Right atrium auricular region (tissue), 2 donors: ENCODE measurements at regions not wholly inside any gene's neighbourhood (a gene's known extent, or its start where the extent isn't known, plus 50 kb on each side); places are given as distances from the start of the nearest gene placed in this dataset.

Source experiments
- DNase-seq: peaks from one replicate; pipeline ENCODE4 v3.0.0-alpha.2; 2019; ENCODE audit warnings: low spot score
- H3K27ac ChIP-seq, 2 donors: fragments of 200-600 bp; sonication (generic); 1 replicate in 1 of 2; 2 replicates in 1 of 2; pipeline ENCODE4 v1.5.1; 2016 to 2019
- H3K27me3 ChIP-seq, 2 donors: fragments of 200-600 bp; sonication (generic); one replicate each; pipeline versions ENCODE4 v1.5.1 to v1.6.0; 2017 to 2019
- H3K36me3 ChIP-seq: fragments of 200-600 bp; sonication (generic); one replicate; pipeline ENCODE4 v1.5.1; 2016
- H3K4me1 ChIP-seq, 2 donors: fragments of 200-600 bp; sonication (generic); one replicate each; pipeline versions ENCODE4 v1.5.1 to v1.6.0; 2017 to 2019
- H3K4me3 ChIP-seq, 2 donors: fragments of 200-600 bp; sonication (generic); 1 replicate in 1 of 2; 2 replicates in 1 of 2; pipeline ENCODE4 v1.5.1; 2017 to 2019; ENCODE audit warnings: mild to moderate bottlenecking in 1 of 2, moderate library complexity in 1 of 2
- H3K9me3 ChIP-seq, 2 donors: fragments of 200-600 bp; sonication (generic); one replicate each; pipeline ENCODE4 v1.5.1; 2019
- CTCF ChIP-seq, 2 donors: fragments of 200-600 bp; sonication (generic); IDR thresholded peaks; one replicate each; pipeline ENCODE4 v1.5.1; 2019; ENCODE audit warnings: antibody characterized with exemption in 2 of 2

GRCh38 chr2:5051300-5051699 lies 640.9 kb upstream of the SOX11 start:
- DNase-seq, result no peak
- no peak for TF ChIP-seq CTCF (IDR thresholded peaks at IDR 0.05)
- H3K36me3 ChIP-seq, result no peaks in the 10 kb centered on the region

GRCh38 chr2:5052905-5053304 lies 639.3 kb upstream of the SOX11 start:
- Histone ChIP-seq H3K4me3 (no peak overlapping the region), H3K36me3 (no peaks in the 10 kb centered on the region), H3K9me3 (no peaks in the 10 kb centered on the region), H3K27ac (no peak overlapping the region), H3K4me1 (no peaks in the 10 kb centered on the region), H3K27me3 (no peaks in the 10 kb centered on the region)
- no peak for TF ChIP-seq CTCF (IDR thresholded peaks at IDR 0.05)
- DNase-seq, result no peak

More at GRCh38 chr2:5051300-5051699, 640.9 kb upstream of the SOX11 start:
- Histone ChIP-seq H3K9me3 (no peaks in the 10 kb centered on the region), H3K4me3 (no peak overlapping the region), H3K4me1 (no peaks in the 10 kb centered on the region), H3K27ac (no peak overlapping the region), H3K27me3 (no peaks in the 10 kb centered on the region)

- Histone ChIP-seq H3K4me1 (no peaks in the 10 kb centered on the region), H3K27me3 (no peaks in the 10 kb centered on the region), H3K27ac (no peak overlapping the region), H3K4me3 (no peak overlapping the region), H3K36me3 (no peaks in the 10 kb centered on the region), H3K9me3 (no peaks in the 10 kb centered on the region)
- no peak for TF ChIP-seq CTCF (IDR thresholded peaks at IDR 0.05)
- DNase-seq, result no peak
These were observed 634.3 kb upstream of the SOX11 start for GRCh38 chr2:5057891-5058351.

GRCh38 chr2:5060956-5061355 lies 631.2 kb upstream of the SOX11 start:
- H3K4me3 ChIP-seq, result no peak overlapping the region
- H3K27ac ChIP-seq, result no peak overlapping the region
- TF ChIP-seq CTCF (IDR thresholded peaks at IDR 0.05), result no peak
- no peak for DNase-seq
- no peaks in the 10 kb centered on the region for H3K36me3 ChIP-seq
- no peaks in the 10 kb centered on the region for H3K27me3 ChIP-seq
- no peaks in the 10 kb centered on the region for H3K9me3 ChIP-seq
- H3K4me1 ChIP-seq, result no peaks in the 10 kb centered on the region

GRCh38 chr2:5064687-5065086 lies 627.5 kb upstream of the SOX11 start:
- no peaks in the 10 kb centered on the region for H3K9me3 ChIP-seq
- no peak for DNase-seq

More at GRCh38 chr2:5064687-5065086, 627.5 kb upstream of the SOX11 start:
- TF ChIP-seq CTCF (IDR thresholded peaks at IDR 0.05), result no peak
- H3K36me3 ChIP-seq, result no peaks in the 10 kb centered on the region
- H3K27me3 ChIP-seq, result no peaks in the 10 kb centered on the region
- no peaks in the 10 kb centered on the region for H3K4me1 ChIP-seq
- H3K27ac ChIP-seq, result no peak overlapping the region
- no peak overlapping the region for H3K4me3 ChIP-seq
